Keratinocyte (primary cell): ENCODE measurements at regions not wholly inside any gene's neighbourhood (a gene's known extent, or its start where the extent isn't known, plus 50 kb on each side); places are given as distances from the start of the nearest gene placed in this dataset.

Experiments used
- EZH2 ChIP-seq: IDR thresholded peaks from one replicate; pipeline ENCODE4 v1.6.1; 2012; ENCODE audit warnings: inconsistent platforms, mild to moderate bottlenecking, low read length, moderate library complexity
- TF ChIP-seq, protein P1 (sequence below), 3 experiments: IDR thresholded peaks in 1 of 3; conservative IDR thresholded peaks in 1 of 3; optimal IDR thresholded peaks in 1 of 3; 2 replicates in 2 of 3; 3 replicates in 1 of 3; pipeline versions ENCODE3 to v1.5.1; 2011; ENCODE audit warnings: low read length in 3 of 3, mild to moderate bottlenecking in 3 of 3, moderate library complexity in 2 of 3, control low read depth in 1 of 3, inconsistent platforms in 1 of 3; ENCODE audit not compliant: insufficient read depth in 2 of 3; ENCODE audit errors: extremely low read depth in 1 of 3

DNA sequence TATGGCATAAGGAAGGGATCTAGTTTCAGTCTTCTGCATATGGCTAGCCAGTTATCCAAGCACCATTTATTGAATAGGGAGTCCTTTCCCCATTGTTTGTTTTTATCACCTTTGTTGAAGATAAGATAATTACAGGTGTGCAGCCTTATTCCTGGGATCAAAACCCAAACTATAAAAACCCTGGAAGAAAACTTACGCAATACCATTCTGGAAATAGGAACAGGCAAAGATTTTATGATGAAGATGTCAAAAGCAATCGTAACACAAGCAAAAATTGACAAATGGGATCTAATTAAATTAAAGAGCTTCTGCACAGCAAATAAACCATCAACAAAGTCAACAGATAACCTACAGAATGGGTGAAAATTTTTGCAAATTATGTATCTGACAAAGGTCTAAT lies 128.5 kb upstream of the DCN start:
- TF ChIP-seq, protein P1, sequence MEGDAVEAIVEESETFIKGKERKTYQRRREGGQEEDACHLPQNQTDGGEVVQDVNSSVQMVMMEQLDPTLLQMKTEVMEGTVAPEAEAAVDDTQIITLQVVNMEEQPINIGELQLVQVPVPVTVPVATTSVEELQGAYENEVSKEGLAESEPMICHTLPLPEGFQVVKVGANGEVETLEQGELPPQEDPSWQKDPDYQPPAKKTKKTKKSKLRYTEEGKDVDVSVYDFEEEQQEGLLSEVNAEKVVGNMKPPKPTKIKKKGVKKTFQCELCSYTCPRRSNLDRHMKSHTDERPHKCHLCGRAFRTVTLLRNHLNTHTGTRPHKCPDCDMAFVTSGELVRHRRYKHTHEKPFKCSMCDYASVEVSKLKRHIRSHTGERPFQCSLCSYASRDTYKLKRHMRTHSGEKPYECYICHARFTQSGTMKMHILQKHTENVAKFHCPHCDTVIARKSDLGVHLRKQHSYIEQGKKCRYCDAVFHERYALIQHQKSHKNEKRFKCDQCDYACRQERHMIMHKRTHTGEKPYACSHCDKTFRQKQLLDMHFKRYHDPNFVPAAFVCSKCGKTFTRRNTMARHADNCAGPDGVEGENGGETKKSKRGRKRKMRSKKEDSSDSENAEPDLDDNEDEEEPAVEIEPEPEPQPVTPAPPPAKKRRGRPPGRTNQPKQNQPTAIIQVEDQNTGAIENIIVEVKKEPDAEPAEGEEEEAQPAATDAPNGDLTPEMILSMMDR (optimal IDR thresholded peaks at IDR 0.05 in 1 of 3, IDR thresholded peaks at IDR 0.05 in 1 of 3, conservative IDR thresholded peaks at IDR 0.05 in 1 of 3; ENCODE audit: extremely low read depth in 1 of 3, insufficient read depth in 2 of 3, low read length in 3 of 3) = no peak
- no peak for TF ChIP-seq EZH2
